Bronchial epithelial cell (primary cell): ENCODE measurements at regions not wholly inside any gene's neighbourhood (a gene's known extent, or its start where the extent isn't known, plus 50 kb on each side); places are given as distances from the start of the nearest gene placed in this dataset.

ENCODE experiments used
- DNase-seq: peaks from one replicate; pipeline ENCODE4 v3.0.0-alpha.2; 2010; ENCODE audit warnings: low read depth
- FAIRE-seq: peaks from 2 replicates; lab custom pipeline; 2011; peaks lifted over from hg19 to GRCh38; lab: Jason Lieb, UNC
- H3K27me3 ChIP-seq: 2 replicates; pipeline ENCODE4 v1.5.1; 2011; ENCODE audit warnings: low read length; ENCODE audit not compliant: control insufficient read depth, insufficient read depth
- H3K36me3 ChIP-seq: 2 replicates; pipeline ENCODE4 v1.5.1; 2011; ENCODE audit warnings: low read length; ENCODE audit not compliant: control insufficient read depth, insufficient read depth
- H3K4me3 ChIP-seq: 2 replicates; pipeline ENCODE4 v1.5.1; 2011; ENCODE audit warnings: mild to moderate bottlenecking, low read depth, low read length, control low read depth
- TF ChIP-seq, protein P1 (sequence below): IDR thresholded peaks from 2 replicates; pipeline ENCODE4 v1.5.1; 2011; ENCODE audit warnings: mild to moderate bottlenecking, moderate library complexity, low read length, control low read depth, inconsistent platforms; ENCODE audit not compliant: insufficient read depth, severe bottlenecking

- Histone ChIP-seq H3K4me3 (no peak overlapping the region), H3K36me3 (no peaks in the 10 kb centered on the region), H3K27me3 (no peaks in the 10 kb centered on the region)
- FAIRE-seq = no peak
- DNase-seq = no peak
- TF ChIP-seq, protein P1, sequence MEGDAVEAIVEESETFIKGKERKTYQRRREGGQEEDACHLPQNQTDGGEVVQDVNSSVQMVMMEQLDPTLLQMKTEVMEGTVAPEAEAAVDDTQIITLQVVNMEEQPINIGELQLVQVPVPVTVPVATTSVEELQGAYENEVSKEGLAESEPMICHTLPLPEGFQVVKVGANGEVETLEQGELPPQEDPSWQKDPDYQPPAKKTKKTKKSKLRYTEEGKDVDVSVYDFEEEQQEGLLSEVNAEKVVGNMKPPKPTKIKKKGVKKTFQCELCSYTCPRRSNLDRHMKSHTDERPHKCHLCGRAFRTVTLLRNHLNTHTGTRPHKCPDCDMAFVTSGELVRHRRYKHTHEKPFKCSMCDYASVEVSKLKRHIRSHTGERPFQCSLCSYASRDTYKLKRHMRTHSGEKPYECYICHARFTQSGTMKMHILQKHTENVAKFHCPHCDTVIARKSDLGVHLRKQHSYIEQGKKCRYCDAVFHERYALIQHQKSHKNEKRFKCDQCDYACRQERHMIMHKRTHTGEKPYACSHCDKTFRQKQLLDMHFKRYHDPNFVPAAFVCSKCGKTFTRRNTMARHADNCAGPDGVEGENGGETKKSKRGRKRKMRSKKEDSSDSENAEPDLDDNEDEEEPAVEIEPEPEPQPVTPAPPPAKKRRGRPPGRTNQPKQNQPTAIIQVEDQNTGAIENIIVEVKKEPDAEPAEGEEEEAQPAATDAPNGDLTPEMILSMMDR = no peak
Observed at GRCh38 chr3:18012933-18013332, 270.5 kb upstream of the TBC1D5 start.

- H3K36me3 ChIP-seq = no peaks in the 10 kb centered on the region
- DNase-seq (no peak), FAIRE-seq (no peak)
- TF ChIP-seq, protein P1 = no peak
- H3K4me3 ChIP-seq = no peak overlapping the region
- H3K27me3 ChIP-seq = no peaks in the 10 kb centered on the region
Observed at GRCh38 chr3:18012436-18012835, 270.0 kb upstream of the TBC1D5 start.

- DNase-seq = no peak
Observed at GRCh38 chr3:18011387-18011786, 269.0 kb upstream of the TBC1D5 start.

GRCh38 chr3:18010001-18010400, 267.6 kb upstream of the TBC1D5 start:
- H3K4me3 ChIP-seq = no peak overlapping the region
- FAIRE-seq (no peak), DNase-seq (no peak)
- H3K36me3 ChIP-seq = no peaks in the 10 kb centered on the region
- H3K27me3 ChIP-seq = no peaks in the 10 kb centered on the region
- TF ChIP-seq, protein P1 = no peak

More at GRCh38 chr3:18011387-18011786, 269.0 kb upstream of the TBC1D5 start:
- Histone ChIP-seq H3K27me3 (no peaks in the 10 kb centered on the region), H3K36me3 (no peaks in the 10 kb centered on the region), H3K4me3 (no peak overlapping the region)
- no peak for FAIRE-seq
- TF ChIP-seq, protein P1 = no peak

- no peak for FAIRE-seq
- no peaks in the 10 kb centered on the region for H3K27me3 ChIP-seq
- H3K36me3 ChIP-seq = no peaks in the 10 kb centered on the region
- no peak for DNase-seq
- no peak overlapping the region for H3K4me3 ChIP-seq
- TF ChIP-seq, protein P1 = no peak
Observed at GRCh38 chr3:18008706-18009368, 266.4 kb upstream of the TBC1D5 start.

- Histone ChIP-seq H3K4me3 (no peak overlapping the region), H3K27me3 (no peaks in the 10 kb centered on the region), H3K36me3 (no peaks in the 10 kb centered on the region)
- TF ChIP-seq, protein P1 = no peak
- FAIRE-seq (no peak), DNase-seq (no peak)
Observed at GRCh38 chr3:18007980-18008379, 265.5 kb upstream of the TBC1D5 start.
